Calu3 (cell line): ENCODE measurements at regions not wholly inside any gene's neighbourhood (a gene's known extent, or its start where the extent isn't known, plus 50 kb on each side); places are given as distances from the start of the nearest gene placed in this dataset.

Experiments
- BruUV-seq: library from RNA; stranded (reverse); fragments of 400-500 nt; replicated peaks from 2 replicates; lab custom pipeline; 2021; lab: Mats Ljungman, UMichigan
- CTCF ChIA-PET: fragments of 300-600 bp; sonication (Branson Sonifier 250); formaldehyde crosslinking; loops from one replicate; lab custom pipeline; 2022; ENCODE audit warnings: antibody characterized with exemption; lab: Charles Lee
- DNase-seq: peaks from one replicate; pipeline ENCODE4 v3.0.0; 2022
- H3K27ac Mint-ChIP-seq: one replicate; pipeline ENCODE4 v1.8.0; 2022; ENCODE audit warnings: mixed read lengths; ENCODE audit not compliant: unreplicated experiment
- H3K27me3 Mint-ChIP-seq: one replicate; pipeline ENCODE4 v1.8.0; 2022; ENCODE audit warnings: mixed read lengths; ENCODE audit not compliant: unreplicated experiment
- H3K36me3 Mint-ChIP-seq: one replicate; pipeline ENCODE4 v1.8.0; 2022; ENCODE audit warnings: mild to moderate bottlenecking, moderate library complexity, mixed read lengths; ENCODE audit not compliant: insufficient read depth, unreplicated experiment
- H3K4me1 Mint-ChIP-seq: one replicate; pipeline ENCODE4 v1.8.0; 2022; ENCODE audit warnings: mild to moderate bottlenecking, low read depth, mixed read lengths; ENCODE audit not compliant: unreplicated experiment
- H3K4me3 Mint-ChIP-seq: one replicate; pipeline ENCODE4 v1.8.0; 2022; ENCODE audit warnings: mild to moderate bottlenecking, low read depth, moderate library complexity, mixed read lengths; ENCODE audit not compliant: unreplicated experiment
- H3K9me3 Mint-ChIP-seq: one replicate; pipeline ENCODE4 v1.8.0; 2022; ENCODE audit warnings: low read depth, mixed read lengths; ENCODE audit not compliant: unreplicated experiment
- CTCF ChIP-seq: fragments of 200-600 bp; IDR thresholded peaks from one replicate; pipeline ENCODE4 v1.8.0; 2022; ENCODE audit warnings: antibody characterized with exemption; ENCODE audit not compliant: unreplicated experiment
- intact Hi-C: fragments of 100-400 bp; cut with micrococcal nuclease; formaldehyde crosslinking; loops from one replicate; pipeline ENCODE4 v1.10.0; 2022; ENCODE audit not compliant: unreplicated experiment

DNA sequence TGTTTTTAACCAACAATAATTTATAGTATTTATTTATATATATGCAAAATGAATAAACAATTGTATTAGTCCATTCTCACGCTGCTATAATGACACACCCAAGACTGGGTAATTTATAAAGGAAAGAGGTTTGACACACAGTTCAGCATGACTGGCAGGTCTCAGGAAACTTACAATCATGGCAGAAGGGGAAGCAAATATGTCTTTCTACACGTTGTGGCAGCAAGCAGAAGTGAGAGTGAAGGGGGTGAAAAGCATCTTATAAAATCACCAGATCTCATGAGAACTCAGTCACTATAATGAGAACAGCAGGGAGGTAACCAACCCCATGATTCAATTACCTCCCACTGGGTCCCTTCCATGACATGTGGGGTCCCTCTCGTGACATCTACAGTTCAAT is 162.8 kb upstream of the SLITRK3 start:
- no TSS peak for BruUV-seq
- Mint-ChIP-seq H3K27me3 (no peaks in the 10 kb centered on the region), H3K36me3 (no peaks in the 10 kb centered on the region), H3K9me3 (no peaks in the 10 kb centered on the region), H3K4me3 (no peak overlapping the region), H3K27ac (no peak overlapping the region), H3K4me1 (no peaks in the 10 kb centered on the region)
- no peak for DNase-seq
- intact Hi-C loops = no loop called here
- CTCF ChIA-PET = no interaction called here
- TF ChIP-seq CTCF = no peak

DNA sequence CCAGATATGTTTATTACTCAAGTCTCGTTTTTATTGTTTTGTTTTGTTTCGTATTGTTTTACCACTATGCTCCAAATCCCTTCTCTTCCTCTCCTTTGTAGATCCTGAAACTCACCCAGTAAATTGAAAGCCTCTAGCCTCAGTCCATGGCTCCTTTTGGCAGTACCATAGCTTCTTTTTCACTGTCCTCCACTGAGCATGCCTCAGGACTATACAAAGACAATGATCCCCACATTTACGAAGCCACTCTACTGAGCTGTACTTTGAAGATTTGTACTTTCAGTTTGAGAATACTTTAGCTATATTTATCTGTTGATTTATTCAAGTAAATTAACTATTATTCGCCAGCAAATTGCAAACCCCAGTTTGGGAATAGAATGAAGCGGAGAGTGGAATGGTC is 159.1 kb upstream of the SLITRK3 start:
- no peak overlapping the region for H3K27ac Mint-ChIP-seq
- intact Hi-C loops = no loop called here
- H3K36me3 Mint-ChIP-seq = no peaks in the 10 kb centered on the region
- no peak overlapping the region for H3K4me3 Mint-ChIP-seq
- no peak for TF ChIP-seq CTCF
- H3K27me3 Mint-ChIP-seq = no peaks in the 10 kb centered on the region
- DNase-seq = no peak
- H3K4me1 Mint-ChIP-seq = no peaks in the 10 kb centered on the region
- peaks cover 5% of the 10 kb centered on the region for H3K9me3 Mint-ChIP-seq
- CTCF ChIA-PET = interaction anchor here (0.6 kb wide), 2 partner anchors 19 to 133 kb away, joined by 3 to 6 read pairs; no protein-coding TSS in a partner anchor
- BruUV-seq = no TSS peak

- H3K4me1 Mint-ChIP-seq = no peaks in the 10 kb centered on the region
- no peaks in the 10 kb centered on the region for H3K36me3 Mint-ChIP-seq
- intact Hi-C loops = no loop called here
- no peak for TF ChIP-seq CTCF
- H3K27me3 Mint-ChIP-seq = no peaks in the 10 kb centered on the region
- BruUV-seq = no TSS peak
- no peak for DNase-seq
- H3K27ac Mint-ChIP-seq = no peak overlapping the region
- H3K9me3 Mint-ChIP-seq = peaks cover 9% of the 10 kb centered on the region
- no peak overlapping the region for H3K4me3 Mint-ChIP-seq
- CTCF ChIA-PET = interaction anchor here (0.7 kb wide), 1 partner anchor 50 kb away, joined by 4 read pairs; no protein-coding TSS in a partner anchor
Measured at GRCh38 chr3:165347526-165347925, 151.3 kb upstream of the SLITRK3 start.

DNA sequence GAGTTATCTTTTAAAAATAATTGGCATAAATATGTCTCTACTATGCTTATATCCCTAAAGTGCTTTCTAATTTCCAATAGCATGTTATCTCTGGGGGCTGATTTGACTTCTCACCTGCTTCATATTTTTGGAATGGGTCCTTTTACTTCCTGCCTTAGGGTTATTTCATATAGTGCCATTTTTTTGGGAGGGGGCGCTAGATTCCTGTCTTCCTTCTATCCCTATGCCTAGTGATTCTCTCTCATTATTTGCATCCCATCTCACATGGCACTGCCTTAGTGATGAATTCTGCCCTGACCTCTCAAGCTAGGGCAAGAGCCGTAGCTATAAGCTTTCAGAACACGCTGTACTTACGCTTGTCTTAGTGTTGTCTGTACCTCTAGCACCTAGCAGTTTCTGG is 150.3 kb upstream of the SLITRK3 start:
- H3K27ac Mint-ChIP-seq = no peak overlapping the region
- no peaks in the 10 kb centered on the region for H3K27me3 Mint-ChIP-seq
- H3K9me3 Mint-ChIP-seq = peaks cover 6% of the 10 kb centered on the region
- no peaks in the 10 kb centered on the region for H3K4me1 Mint-ChIP-seq
- intact Hi-C loops = no loop called here
- H3K36me3 Mint-ChIP-seq = no peaks in the 10 kb centered on the region
- CTCF ChIA-PET = no interaction called here
- no peak overlapping the region for H3K4me3 Mint-ChIP-seq
- no TSS peak for BruUV-seq
- no peak for DNase-seq
- TF ChIP-seq CTCF = no peak
